AG20443 (cell line): ENCODE measurements at regions not wholly inside any gene's neighbourhood (a gene's known extent, or its start where the extent isn't known, plus 50 kb on each side); places are given as distances from the start of the nearest gene placed in this dataset.
"Not testable (repeated sequence)": the region's sequence is repeated elsewhere in the genome, so short reads cannot be mapped to it uniquely, and the experiment has no call there.

Experiments
- DNase-seq: peaks from one replicate; pipeline ENCODE4 v3.0.0; 2012; ENCODE audit warnings: low spot score, mixed read lengths

DNA sequence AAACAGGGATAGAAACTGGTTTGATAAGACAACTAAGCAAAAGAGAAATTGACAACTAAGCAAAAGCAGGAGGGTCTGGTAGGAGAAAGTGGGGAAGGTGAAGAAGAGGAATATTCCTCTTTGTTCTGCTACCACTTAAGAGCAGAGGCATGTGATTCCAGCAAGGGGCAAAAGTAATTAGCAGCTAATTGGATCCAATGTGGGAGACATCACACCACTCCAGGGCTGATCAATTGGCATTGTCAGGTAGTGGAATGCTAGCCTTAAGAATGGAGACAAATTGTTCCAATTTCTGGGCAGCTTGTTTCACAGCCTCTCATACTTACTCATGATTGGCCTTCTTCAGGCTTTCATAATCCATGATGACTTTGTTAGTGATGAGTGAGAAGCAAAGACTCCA, 547.1 kb upstream of the GCFC2 start:
- DNase-seq = no peak

DNA sequence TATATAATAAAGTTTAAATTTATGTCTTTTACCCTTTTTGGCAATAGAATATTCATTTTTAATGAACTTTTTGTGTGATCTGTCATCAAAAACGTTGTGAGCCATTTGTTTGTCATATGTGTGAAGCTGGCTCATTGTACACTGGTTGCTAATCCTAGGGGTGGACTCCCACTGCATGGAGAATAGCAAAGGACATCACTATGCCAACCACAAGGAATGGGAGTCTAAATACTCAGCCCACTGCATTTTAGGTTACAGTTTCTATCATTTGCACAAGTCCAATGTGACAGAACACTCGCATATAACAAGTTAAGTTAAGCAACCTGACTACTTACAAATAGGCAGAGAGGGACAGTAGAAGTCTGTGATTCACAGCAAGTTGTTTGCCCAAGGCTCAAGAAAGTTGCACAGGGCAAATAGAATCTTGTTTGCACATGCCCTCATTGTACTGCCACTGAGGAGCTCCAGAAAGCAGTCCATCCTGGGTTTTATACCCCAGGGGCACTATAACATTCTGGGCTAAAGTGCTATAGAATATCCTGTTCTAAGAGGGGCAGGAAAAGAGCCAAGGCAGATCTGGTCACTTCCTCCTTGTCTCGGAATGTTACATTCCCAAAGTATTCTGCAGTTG, 545.9 kb upstream of the GCFC2 start:
- no peak for DNase-seq

DNA sequence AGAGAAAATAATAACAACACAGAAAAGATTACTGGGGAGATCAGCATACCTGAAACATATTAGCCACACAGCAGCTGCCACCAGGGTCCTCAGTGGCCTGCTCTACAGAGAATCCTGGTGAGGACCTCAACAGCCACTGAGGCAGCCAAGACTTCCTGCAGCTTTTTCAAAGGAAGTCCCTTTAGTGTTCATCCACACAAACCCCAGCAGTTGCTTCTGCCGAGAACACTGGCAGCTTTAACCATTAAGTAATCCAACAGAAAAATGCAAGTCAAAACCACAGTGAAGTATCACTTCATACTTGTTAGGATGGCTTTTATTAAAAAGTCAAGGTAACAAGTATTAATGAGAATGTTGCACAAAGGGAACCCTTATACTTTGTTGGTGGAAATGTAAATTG, 542.0 kb upstream of the GCFC2 start:
- DNase-seq = no peak

DNA sequence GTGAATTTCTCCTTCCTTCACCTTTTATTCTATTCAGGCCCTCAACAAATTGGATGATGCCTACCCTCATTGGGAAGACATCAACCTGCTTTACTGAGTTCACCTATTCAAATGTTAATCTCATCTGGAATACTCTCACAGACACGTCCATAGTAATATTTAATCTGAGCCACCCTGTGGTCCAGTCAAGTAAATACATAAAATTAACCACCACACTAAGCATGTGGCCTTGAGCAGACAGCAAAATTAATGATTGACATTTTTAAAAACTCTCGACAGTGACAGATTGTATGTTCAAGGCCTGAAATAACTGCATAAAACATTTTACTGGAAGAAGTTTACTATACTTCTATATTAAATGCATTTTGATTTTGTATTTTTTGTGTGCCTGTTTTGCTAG, 540.6 kb upstream of the GCFC2 start:
- DNase-seq = no peak

DNA sequence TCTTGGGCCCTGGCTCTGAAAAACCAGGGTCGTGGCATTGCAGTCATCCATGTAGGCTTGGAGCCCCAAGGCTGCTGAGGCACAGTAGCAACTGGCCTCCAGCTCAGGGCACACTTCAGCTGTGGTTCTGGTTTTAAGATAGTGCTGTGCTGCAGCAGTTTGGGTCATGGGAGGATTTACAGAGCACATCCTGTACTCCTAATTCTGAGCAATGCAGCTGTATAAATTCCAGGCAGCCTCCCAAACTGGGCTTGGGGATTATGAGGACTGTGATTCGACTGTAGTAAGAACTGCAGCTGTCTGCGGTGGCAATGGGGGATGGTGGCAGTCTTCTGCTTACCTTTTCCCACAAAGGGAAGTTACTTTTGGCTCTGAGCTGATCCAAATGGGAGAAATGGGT, 536.3 kb upstream of the GCFC2 start:
- no peak for DNase-seq

DNA sequence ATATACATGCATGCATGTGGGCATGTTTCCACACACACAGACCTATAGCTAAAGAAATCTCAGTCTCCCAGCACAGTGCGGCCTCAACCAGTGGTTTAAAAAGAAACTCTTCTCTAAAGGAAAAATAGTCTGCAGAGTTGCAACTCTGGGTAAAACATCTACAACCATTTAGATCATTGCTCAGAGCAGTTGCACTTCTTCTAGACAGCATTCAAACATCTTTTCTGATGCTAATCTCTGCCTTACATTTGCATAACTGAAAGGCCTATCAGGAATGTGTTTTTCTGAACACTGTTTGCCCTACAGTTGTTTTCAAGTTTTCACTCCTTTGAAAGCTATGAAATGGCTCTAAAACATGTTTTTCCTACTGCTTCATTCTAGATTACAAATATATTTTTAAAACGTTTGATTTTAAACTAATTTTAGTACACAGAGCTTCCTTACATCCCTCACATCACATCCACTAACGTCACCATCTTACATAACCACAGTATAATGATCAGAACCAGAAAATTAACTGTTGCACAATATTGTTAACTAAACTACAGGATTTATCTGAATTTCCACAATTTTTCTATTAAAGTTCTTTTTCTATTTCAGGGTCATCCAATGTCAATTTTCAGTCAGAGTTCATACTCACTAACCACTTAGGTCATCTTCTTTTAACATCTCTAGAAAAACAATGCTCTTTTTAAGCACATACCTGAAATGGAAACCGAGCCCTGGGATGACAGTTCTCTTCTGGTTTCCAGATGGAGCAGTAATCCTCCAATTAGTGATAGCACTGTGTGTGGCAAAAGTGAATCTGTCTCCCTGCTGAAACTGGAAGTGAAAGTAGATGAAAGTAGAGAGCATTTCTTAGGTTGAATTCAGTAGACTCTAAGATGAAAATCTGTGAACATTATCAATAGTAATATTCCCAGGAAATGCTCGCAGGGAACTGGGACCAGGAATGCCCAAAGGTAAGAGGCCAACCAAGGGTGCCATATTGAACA, 501.6 kb upstream of the GCFC2 start:
- no peak for DNase-seq

DNA sequence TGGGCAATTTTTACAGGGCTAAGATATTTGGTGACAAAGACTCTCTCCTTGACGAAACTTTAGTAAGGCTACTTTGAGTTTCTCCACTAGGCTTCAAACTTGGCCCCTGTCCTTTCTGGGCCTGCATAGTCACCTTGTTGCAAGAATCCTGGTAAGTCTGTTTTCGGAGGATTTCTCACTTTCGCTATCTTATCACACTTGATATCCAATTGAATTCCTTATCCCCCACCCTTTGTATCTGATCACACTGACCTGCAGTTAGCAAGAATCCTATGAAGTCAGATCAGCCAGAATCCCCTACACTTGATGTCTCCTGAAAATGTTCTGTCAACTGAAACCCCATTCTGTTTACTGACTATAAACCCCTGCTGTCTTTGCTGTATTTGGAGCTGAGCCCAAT, 499.8 kb upstream of the GCFC2 start:
- DNase-seq = no peak

DNA sequence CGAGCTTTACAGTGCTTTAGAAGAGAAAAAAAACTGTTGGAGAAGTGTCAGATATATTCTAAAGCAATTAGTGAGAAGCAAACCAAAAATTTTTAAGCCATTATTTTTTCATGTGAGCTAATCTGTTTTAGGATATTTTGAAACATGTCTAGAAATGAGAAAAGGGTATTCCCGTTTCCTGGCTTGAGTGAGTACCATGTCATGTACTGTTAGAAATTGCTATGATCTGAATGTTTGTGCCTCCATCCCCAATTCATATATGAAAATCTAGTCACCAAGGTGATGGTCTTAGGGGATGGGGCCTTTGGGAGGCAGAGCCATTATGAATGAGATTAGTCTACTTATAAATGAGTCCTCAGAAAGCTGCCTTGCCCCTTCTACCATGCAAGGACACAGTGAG, 493.3 kb upstream of the GCFC2 start:
- no peak for DNase-seq

DNA sequence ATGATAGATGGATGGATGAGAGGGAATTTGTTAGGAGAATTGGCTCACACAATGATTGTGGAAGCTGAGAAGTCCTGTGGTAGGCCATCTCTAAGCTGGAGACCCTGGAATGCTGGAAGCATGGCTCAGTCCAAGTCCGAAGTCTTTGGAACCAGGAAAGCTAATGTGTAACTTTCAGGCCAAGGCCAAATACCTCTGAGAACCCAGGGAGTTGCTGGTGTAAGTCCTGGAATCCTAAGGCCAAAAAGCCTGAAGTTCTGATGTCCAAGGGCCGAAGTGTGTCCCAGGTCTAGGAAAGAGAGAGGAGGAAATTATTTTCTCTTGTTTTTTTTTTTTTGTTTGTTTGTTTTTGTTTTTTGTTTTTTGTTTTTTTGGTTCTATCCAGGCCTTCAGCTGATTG, 492.2 kb upstream of the GCFC2 start:
- DNase-seq = no peak

DNA sequence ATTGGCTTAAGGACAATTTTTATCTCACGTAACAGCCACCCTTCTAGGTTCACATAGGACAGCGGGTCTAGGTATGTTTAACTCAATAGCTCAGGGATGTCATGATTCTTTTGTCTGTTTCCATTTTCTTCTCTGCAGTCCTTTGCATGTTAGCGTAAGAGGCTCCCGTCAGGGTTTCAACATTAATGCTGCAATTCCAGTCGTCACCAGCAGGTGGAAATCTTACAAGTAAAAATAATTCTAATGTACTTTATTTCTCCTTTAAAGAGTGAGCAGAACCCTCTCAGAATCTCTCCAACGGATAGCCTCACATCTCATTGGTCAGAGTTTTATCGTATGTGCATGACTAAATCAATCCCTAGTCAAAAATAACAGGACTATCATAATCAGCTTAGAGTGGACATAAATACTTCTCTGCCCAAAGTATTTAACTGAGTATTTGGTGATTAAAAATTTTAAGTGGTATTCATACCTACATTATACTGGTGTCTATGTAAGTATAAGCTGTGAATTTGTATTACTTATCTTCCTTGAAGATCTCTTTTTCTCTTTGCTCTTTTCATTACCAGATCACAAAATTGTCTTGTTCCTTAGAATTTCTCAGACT, 487.2 kb upstream of the GCFC2 start:
- peak; percentile 39 for DNase-seq

DNA sequence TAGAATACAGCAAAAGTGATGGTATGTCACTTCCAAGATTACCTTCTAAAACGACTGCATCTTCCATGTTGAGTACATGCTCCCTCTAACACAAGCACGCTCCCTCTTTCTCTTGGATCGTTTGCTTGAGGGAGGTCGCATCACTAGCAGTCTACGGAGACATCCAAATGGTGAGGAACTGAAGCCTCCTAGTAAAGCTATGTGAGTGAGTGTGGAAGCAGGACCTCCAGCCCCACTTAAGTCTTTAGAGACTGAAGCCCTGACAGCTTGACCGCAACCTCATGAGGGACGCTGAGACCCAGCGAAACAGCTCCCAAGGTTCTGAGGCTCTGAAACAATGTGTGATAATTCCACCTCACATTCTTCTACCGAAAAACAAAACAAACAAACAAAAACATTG, 486.7 kb upstream of the GCFC2 start:
- DNase-seq = no peak

DNA sequence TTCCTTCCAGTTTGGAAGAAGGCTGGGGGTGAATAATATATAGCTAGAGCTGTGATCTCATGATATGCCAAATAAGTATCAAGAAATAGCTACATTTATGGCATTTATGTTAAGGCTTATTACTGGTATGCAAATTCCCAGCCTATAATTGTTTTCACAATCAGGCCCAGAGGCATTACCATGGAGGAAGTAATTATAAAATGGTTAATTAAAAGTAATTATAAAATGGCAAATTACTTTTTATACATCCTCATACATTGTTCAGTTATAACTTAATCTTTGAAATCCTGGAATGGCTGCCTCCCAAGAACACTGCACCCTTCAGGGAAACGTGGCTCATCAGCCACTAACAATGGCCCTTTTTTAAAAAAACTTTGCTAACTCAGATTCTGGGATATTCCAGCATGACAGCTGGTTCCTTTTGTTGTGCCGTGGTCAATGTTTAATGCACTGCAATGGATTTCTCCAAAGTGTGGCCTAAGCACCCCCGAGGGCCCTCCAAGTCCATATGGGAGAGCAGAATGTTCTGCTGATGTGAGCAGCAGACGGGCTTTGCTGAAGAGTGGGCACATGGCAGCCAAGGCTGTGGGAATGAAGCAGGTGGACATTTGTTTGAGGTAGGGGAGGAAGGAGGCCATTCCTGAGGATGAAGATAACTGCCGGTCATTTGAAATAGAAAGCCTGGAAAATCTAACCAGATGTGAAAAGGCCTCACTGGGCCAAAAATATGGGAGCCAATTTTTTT, 483.5 kb upstream of the GCFC2 start:
- no peak for DNase-seq

DNA sequence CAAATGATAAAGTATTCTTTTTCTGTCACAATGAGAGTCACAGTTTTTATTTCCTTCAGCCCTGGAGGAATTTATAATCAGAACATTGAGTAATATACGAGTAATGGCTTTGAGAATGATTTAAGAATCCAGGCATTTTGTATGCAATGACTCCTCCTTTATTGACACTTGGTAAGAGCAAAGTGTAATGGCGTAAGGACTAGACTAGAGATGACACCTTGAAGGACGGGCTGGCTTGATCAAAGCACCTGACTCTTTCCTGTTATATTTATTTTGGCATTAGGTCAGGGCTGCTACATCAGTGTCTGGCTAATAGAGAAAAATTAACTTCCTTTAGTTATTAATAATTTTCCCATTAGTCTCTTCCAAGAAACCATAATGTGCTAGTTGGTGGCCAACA, 482.4 kb upstream of the GCFC2 start:
- DNase-seq = no peak

DNA sequence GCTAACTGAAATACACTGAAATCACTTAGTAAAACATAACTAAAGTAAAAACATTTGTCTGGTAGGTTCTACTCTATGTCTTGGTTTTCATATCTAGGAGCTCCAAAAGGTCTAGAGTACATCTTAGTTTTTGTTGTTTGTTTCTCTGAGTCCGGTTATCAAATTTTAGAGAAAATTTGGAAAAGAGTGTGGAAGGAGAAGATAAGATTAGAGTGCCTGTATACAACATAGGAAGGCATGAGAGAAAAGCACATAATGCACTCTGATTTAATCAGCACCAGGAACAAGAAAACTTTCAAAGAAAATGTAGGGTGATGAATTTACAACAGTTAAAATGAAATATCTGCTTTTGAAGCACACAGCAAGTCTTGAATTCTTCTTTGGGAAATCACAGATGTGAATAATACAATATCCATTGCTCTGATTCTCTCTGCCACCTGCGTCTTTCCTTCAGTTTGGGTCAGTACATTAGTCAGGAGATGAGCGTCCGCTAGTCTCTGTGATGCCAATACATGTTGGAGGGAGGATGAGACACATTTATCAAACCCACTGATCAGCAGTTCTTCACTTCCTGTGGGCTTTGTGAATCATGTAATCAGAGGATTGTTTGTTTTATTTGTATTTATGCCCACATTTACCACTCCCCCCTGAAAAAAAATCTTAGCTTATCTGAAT, 477.8 kb upstream of the GCFC2 start:
- no peak for DNase-seq

DNA sequence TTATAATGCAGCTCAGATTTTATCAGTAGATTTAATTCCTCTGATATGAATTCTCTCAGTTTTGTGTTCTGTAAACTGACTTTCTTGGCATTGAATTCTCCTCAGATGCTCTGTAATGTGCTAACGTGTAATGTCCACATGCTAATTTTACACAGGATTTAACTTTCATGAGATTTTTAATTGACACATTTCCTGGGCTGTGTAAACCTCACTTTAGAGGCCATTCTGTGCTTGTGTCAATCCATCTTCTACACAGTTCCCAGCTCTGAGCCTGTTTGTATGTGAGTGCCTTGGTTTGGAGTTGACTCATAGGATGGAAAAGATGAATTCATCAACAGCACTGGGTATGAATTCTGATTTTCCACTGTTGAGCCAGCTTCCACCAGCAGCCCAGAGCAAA, 476.7 kb upstream of the GCFC2 start:
- no peak for DNase-seq

DNA sequence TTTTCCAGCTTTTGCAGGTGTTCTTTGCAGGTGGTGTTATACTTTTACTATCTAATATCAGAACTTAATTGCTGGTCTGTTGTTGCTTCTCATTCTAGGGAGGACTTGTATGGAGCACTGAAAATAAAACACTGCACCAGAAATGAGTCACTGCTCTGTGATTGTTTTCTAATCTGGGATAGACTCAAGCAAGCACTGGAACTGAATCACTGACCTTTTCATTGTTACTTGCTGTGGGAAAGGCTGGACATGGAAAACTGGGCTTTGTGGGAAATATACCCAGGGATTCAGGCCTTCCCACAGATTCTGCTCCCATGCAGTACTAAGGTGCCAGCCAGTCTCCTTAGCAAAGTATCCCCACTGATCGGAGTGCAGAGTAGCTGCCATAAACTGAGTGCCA, 470.0 kb upstream of the GCFC2 start:
- DNase-seq = no peak

DNA sequence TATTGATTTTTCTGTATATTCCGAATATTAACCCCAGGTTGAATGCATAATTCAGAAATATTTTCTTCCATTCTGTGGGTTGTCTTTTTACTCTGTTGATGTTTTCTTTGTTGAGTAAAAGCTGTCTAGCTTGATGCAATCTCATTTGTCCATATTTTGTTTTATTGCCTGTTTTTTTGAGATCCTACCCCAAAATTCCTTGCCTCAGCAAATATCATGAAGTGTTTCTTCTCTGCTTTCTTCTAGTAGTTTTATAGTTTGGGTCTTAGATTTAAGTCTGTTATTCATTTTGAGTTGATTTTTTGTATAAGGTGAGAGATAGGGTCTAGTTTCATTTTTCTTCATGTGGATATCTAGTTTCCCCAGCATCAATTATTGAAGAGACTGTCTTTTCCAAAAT, 467.9 kb upstream of the GCFC2 start:
- DNase-seq = no peak

DNA sequence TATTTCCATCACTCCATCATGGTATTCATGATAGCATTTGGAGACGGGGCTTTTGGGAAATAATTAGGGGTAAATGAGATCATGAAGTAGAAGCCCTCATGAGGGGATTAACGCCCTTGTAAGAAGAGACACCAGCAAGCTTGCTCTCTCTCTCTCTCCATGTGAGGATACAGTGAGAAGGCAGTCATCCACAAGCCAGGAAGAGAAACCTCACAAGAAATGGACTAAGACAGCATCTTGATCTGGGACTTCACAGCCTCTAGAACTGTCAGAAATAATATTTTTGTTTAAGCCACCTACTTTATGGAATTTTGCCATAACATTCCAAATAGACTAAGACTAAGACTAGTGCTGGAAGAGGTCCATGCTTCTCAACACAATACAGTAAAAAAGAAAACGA, 464.6 kb upstream of the GCFC2 start:
- DNase-seq = no peak

DNA sequence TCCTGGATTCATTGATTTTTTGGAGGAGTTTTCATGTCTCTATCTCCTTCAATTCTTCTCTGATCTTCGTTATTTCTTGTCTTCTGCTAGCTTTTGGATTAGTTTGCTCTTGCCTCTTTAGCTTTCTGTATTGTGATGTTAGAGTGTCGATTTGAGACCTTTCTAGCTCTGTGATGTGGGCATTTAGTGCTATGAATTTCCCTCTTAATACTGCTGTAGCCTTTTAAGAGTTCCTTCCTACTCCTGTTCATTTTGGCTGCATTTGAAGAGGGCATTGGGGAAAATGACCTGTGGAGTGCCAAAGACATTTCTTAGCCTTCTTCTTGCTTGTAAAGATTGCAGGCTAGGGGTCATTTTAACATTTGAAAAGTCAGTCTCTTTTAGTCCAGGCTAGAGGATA, 463.8 kb upstream of the GCFC2 start:
- DNase-seq = no peak

DNA sequence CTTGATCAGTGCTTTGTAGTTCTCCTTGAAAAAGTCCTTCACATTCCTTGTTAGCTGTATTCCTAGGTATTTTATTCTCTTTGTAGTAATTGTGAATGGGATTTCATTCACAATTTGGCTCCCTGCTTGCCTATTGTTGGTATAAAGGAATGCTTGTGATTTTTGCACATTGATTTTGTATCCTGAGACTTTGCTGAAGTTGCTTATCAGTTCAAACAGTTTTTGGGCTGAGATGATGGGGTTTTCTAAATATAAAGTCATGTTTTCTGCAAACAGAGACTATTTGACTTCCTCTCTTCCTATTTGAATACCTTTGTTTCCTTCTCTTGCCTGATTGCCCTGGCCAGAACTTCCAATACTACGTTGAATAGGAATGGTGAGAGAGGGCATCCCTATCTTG, 462.5 kb upstream of the GCFC2 start:
- DNase-seq = not testable (repeated sequence)

DNA sequence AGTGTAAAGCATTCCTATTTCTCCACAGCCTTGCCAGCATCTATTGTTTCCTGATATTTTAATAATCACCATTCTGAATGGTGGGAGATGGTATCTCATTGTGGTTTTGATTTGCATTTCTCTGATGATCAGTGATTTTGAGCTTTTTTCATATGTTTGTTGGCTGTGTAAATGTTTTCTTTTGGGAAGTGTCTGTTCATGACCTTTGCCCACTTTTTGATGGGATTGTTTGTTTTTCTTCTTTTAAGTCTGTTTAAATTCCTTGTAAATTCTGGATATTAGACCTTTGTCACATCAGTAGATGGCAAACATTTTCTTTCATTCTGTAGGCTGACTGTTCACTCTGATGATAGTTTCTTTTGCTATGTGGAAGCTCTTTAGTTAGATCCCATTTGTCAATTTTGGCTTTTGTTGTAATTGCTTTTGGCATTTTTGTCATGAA, 461.5 kb upstream of the GCFC2 start:
- not testable (repeated sequence) for DNase-seq

DNA sequence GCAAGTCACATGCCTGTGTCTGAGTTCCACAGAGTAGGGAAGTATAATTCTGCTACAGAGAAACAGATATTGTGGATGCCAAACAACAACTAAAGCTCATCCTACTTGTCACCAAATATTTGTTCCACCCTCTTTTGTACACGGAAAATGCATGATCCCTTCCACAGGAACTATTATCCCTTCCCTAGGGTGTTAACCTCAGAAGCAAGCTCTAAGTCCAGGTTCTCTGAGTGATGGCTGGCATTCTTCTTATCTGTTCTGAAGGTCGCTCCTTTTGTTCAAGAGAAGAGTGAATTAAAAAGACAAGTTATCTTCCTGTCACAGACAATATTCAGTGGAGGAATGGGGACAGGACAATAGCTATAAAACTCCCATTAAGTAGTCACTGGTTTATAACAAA, 460.1 kb upstream of the GCFC2 start:
- DNase-seq = no peak
